Upper lobe of left lung (tissue), 6 donors: ENCODE measurements at regions not wholly inside any gene's neighbourhood (a gene's known extent, or its start where the extent isn't known, plus 50 kb on each side); places are given as distances from the start of the nearest gene placed in this dataset.

Experiments used
- ATAC-seq, 2 donors: fragments of 200-7000 bp; cut with Tn5 transposase; one replicate each; pipeline ENCODE4 v1.9.1; 2022; ENCODE audit warnings: mild to moderate bottlenecking in 2 of 2, moderate library complexity in 2 of 2; ENCODE audit not compliant: low FRiP score in 2 of 2
- DNase-seq, 2 donors: peaks; one replicate each; pipeline ENCODE4 v3.0.0-alpha.2; 2019 to 2020
- H3K27ac ChIP-seq, 4 donors: fragments of 200-600 bp; sonication (generic); one replicate each; pipeline ENCODE4 v1.5.1; 2016 to 2019
- H3K27me3 ChIP-seq, 4 donors: fragments of 200-600 bp; sonication (generic); one replicate each; pipeline ENCODE4 v1.5.1; 2017 to 2019
- H3K36me3 ChIP-seq, 4 donors: fragments of 200-600 bp; sonication (generic); one replicate each; pipeline ENCODE4 v1.5.1; 2016 to 2019
- H3K4me1 ChIP-seq, 4 donors: fragments of 200-600 bp; sonication (generic); one replicate each; pipeline ENCODE4 v1.5.1; 2018 to 2019
- H3K4me3 ChIP-seq, 4 donors: fragments of 200-600 bp; sonication (generic); one replicate each; pipeline ENCODE4 v1.5.1; 2017 to 2019; ENCODE audit warnings: mild to moderate bottlenecking in 2 of 4, moderate library complexity in 1 of 4
- H3K9me3 ChIP-seq, 4 donors: fragments of 200-600 bp; sonication (generic); one replicate each; pipeline ENCODE4 v1.5.1; 2018 to 2019
- CTCF ChIP-seq, 6 experiments: fragments of 450-650 bp in 4 of 6; fragments of 200-600 bp in 2 of 6; sonication (generic) in 2 of 6; IDR thresholded peaks; one replicate each; pipeline ENCODE4 v1.5.1; 2016 to 2019; ENCODE audit warnings: antibody characterized with exemption in 6 of 6
- EP300 ChIP-seq, 4 donors: sonication (generic); formaldehyde crosslinking; IDR thresholded peaks; one replicate each; pipeline ENCODE4 v1.5.1; 2017; ENCODE audit warnings: antibody characterized with exemption in 4 of 4, control low read depth in 2 of 4
- POLR2A ChIP-seq, 4 donors: fragments of 450-650 bp; IDR thresholded peaks; one replicate each; pipeline ENCODE4 v1.5.1; 2016 to 2017; ENCODE audit warnings: antibody characterized with exemption in 4 of 4, mild to moderate bottlenecking in 2 of 4
- POLR2AphosphoS5 ChIP-seq, 2 donors: sonication (generic); formaldehyde crosslinking; IDR thresholded peaks; one replicate each; pipeline ENCODE4 v1.5.1; 2017; ENCODE audit warnings: antibody characterized with exemption in 2 of 2
- WGBS, 2 donors: methylation state at CpG; one replicate each; pipeline ENCODE4 v1.1.5; 2017 to 2018; 5-methylcytosine and 5-hydroxymethylcytosine counted together
- donor health status: DM: no; HTN: no; CAD: no; lungs with moderate emphysema.
- donor health status: DM: no; HTN: yes; CAD: no; lungs with severe emphysema.

DNA sequence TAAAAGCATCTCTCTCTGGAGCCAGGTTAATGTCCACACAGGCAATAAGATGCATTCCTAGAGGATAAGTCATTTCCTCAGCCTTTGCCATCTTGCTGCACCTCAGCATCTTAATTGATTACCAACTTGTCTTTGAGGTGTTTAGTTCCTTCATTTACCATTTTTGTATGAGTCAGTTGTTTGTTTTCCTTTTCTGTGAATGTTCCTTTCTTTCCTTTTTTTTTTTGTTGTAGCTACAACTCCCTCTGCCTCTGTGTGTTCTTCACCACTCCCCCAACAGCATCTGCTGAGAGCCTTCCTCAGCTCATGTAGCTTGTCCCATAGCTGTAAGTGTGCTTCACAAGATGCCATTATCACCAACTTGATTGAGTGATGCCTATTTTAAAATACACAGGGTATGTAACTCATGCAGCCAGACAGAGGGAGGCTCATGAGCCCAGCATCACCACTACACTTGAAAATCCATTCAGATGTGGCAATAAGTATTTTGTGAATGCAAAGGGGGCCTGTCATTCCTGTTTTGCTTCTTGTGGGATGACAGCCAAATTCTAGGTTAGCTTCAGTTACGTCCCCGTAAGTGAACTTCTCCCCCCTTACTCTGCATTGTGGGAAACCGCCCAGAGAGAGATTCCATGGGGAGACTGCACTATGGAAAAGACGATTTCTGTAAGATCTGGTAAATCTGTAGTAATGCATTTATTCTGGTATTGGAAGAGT lies 315.9 kb upstream of the ZEB2 start:
- ATAC-seq = no peak
- Histone ChIP-seq H3K9me3 (no peaks in the 10 kb centered on the region), H3K27ac (no peak overlapping the region), H3K27me3 (no peaks in the 10 kb centered on the region), H3K4me1 (no peaks in the 10 kb centered on the region), H3K4me3 (no peak overlapping the region), H3K36me3 (no peaks in the 10 kb centered on the region)
- no peak for DNase-seq
- no peak for TF ChIP-seq EP300 (IDR thresholded peaks at IDR 0.05)
- 75 to 80% methylated on average over 4 of the region's 4 CpGs for WGBS, 2 donors

- H3K27me3 ChIP-seq = no peaks in the 10 kb centered on the region
- H3K27ac ChIP-seq = no peak overlapping the region
- DNase-seq = no peak
- H3K4me3 ChIP-seq = peak overlapping the region in 1 of 4 donors; percentile 10
- no peaks in the 10 kb centered on the region for H3K9me3 ChIP-seq
- WGBS, 2 donors = 36 to 49% methylated on average over 5 of the region's 5 CpGs
- peak in 1 of 2 donors; percentile 42 for ATAC-seq
- no peaks in the 10 kb centered on the region for H3K4me1 ChIP-seq
- H3K36me3 ChIP-seq = no peaks in the 10 kb centered on the region
- TF ChIP-seq POLR2A (IDR thresholded peaks at IDR 0.05) (no peak), POLR2AphosphoS5 (IDR thresholded peaks at IDR 0.05) (no peak), EP300 (IDR thresholded peaks at IDR 0.05) (no peak), CTCF (IDR thresholded peaks at IDR 0.05) (no peak)
Measured at GRCh38 chr2:144834998-144835633, 315.2 kb upstream of the ZEB2 start.

DNA sequence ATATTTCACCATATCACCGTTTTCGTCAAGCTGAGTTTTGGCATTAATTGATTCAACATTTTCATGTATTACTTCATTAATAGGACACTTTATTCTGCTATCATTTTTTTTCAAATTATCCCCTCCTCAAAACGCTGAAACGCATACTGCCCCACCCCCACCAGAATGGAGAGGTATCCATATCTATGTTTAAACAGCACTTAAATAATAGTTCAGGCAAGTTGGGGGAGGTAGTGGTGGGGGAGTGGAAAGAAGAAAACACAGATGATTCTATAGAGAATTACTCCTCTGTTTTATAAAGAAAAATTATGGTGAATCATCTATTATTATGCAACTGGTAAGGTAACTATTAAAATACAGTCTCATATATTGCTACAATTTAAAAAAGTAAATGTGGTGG lies 314.4 kb upstream of the ZEB2 start:
- Histone ChIP-seq H3K36me3 (no peaks in the 10 kb centered on the region), H3K4me3 (no peak overlapping the region), H3K27me3 (no peaks in the 10 kb centered on the region), H3K4me1 (no peaks in the 10 kb centered on the region), H3K27ac (no peak overlapping the region), H3K9me3 (no peaks in the 10 kb centered on the region)
- ATAC-seq = no peak
- 64 to 65% methylated on average over 4 of the region's 4 CpGs for WGBS, 2 donors
- DNase-seq = no peak
- no peak for TF ChIP-seq POLR2A (IDR thresholded peaks at IDR 0.05)
- no peak for TF ChIP-seq EP300 (IDR thresholded peaks at IDR 0.05)
- no peak for TF ChIP-seq CTCF (IDR thresholded peaks at IDR 0.05)
- TF ChIP-seq POLR2AphosphoS5 (IDR thresholded peaks at IDR 0.05) = no peak

DNA sequence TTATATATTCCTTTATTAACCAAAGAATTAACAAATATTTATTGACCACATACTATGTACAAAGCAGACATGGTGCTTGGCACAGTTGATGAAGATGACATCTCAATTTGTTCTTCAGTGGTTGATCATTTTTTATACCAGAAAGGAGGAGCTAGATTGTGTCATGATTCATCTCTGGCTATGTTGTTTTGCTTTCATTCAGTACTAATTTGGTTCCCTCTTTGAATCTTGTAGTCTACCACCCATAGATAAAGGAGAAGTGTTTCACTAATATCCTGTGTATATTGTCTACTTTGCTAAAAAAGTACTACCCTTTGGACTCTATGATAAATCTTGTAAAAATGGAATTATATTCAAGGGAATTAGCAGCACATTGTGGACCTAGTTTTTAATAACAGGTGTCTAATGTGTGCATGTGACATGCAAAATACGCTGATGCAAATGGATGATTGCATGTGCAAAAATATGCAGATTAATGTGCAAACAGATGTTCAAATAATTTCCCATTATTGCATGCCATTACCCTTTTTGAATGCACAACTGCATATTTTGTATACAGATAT lies 313.2 kb upstream of the ZEB2 start:
- 96 to 100% methylated on average over 1 of the region's 1 CpG for whole genome bisulfite sequencing, 2 donors
- H3K27me3 ChIP-seq = no peaks in the 10 kb centered on the region
- TF ChIP-seq EP300 (IDR thresholded peaks at IDR 0.05) = no peak
- TF ChIP-seq POLR2A (IDR thresholded peaks at IDR 0.05) = no peak
- no peak for TF ChIP-seq CTCF (IDR thresholded peaks at IDR 0.05)
- TF ChIP-seq POLR2AphosphoS5 (IDR thresholded peaks at IDR 0.05) = no peak
- H3K4me3 ChIP-seq = no peak overlapping the region
- DNase-seq (no peak), ATAC-seq (peak in 1 of 2 donors; percentile 60)
- H3K4me1 ChIP-seq = no peaks in the 10 kb centered on the region
- no peak overlapping the region for H3K27ac ChIP-seq
- no peaks in the 10 kb centered on the region for H3K9me3 ChIP-seq
- H3K36me3 ChIP-seq = no peaks in the 10 kb centered on the region

- H3K27ac ChIP-seq = no peak overlapping the region
- H3K9me3 ChIP-seq = no peaks in the 10 kb centered on the region
- TF ChIP-seq POLR2AphosphoS5 (IDR thresholded peaks at IDR 0.05) (no peak), EP300 (IDR thresholded peaks at IDR 0.05) (no peak), POLR2A (IDR thresholded peaks at IDR 0.05) (no peak)
- no peak overlapping the region for H3K4me3 ChIP-seq
- no peaks in the 10 kb centered on the region for H3K36me3 ChIP-seq
- WGBS, 2 donors = 69 to 75% methylated on average over 3 of the region's 3 CpGs
- DNase-seq (no peak), ATAC-seq (no peak)
- no peaks in the 10 kb centered on the region for H3K4me1 ChIP-seq
- H3K27me3 ChIP-seq = no peaks in the 10 kb centered on the region
Measured at GRCh38 chr2:144832048-144832447, 312.1 kb upstream of the ZEB2 start.
